ENCODE measurements at regions not wholly inside any gene's neighbourhood (a gene's known extent, or its start where the extent isn't known, plus 50 kb on each side); places are given as distances from the start of the nearest gene placed in this dataset.
A peak's percentile ranks its signal among the peaks of the same experiment; 100 is the strongest.

DNA sequence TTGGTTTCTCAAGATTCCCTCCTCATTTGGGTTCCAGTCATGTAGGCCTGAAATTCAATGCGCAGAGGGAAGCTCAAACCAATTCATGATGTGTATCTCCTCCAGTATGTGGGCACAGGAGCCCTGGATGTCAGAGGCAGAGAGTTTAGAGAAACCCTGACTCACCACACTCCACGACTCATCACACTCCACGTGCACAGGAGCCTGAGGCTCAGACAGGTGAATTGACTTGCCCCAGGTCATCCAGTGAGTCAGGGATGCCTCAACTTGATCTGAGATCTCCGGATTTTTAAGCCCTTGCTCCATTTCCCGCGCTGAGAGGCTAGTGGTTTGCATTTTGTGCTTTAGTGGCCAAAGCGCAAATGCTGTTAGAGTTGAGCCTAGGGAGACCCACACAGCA is 183.9 kb downstream of the HAPSTR1 start:
- no peak overlapping the region for H3K27ac ChIP-seq
- TF ChIP-seq ZFX (IDR thresholded peaks at IDR 0.05), result no peak
- TF ChIP-seq, protein P1, sequence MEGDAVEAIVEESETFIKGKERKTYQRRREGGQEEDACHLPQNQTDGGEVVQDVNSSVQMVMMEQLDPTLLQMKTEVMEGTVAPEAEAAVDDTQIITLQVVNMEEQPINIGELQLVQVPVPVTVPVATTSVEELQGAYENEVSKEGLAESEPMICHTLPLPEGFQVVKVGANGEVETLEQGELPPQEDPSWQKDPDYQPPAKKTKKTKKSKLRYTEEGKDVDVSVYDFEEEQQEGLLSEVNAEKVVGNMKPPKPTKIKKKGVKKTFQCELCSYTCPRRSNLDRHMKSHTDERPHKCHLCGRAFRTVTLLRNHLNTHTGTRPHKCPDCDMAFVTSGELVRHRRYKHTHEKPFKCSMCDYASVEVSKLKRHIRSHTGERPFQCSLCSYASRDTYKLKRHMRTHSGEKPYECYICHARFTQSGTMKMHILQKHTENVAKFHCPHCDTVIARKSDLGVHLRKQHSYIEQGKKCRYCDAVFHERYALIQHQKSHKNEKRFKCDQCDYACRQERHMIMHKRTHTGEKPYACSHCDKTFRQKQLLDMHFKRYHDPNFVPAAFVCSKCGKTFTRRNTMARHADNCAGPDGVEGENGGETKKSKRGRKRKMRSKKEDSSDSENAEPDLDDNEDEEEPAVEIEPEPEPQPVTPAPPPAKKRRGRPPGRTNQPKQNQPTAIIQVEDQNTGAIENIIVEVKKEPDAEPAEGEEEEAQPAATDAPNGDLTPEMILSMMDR (conservative IDR thresholded peaks at IDR 0.05), result no peak

DNA sequence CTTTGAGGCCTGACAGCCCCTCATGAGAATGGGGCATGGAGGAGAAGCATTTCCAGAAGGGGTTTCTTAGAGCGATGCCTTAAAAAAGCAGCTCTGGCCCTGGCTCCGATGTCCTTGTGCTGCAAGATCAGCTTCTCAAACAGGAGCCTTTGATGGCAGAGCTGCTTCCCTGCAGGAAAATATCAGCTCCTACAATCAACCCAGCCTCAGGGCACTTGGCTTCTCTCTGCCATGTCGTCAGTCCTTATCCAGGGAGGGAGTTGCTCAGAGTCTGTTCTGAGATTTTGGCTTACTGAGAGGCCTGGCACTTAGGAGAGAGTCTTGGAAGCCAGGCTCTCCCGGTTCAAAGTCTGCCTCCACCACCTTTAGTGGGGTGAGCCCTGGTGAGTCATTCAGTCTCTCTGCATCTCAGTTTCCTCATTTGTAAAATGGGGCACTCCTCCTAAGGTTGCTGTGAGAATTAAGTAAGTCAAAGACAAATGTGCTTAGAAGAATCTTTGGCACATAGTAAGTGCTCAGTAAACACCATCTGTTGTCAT is 184.4 kb downstream of the HAPSTR1 start:
- H3K27ac ChIP-seq, result no peak overlapping the region
- TF ChIP-seq ZFX (IDR thresholded peaks at IDR 0.05), result no peak
- TF ChIP-seq, protein P1 (conservative IDR thresholded peaks at IDR 0.05), result no peak

DNA sequence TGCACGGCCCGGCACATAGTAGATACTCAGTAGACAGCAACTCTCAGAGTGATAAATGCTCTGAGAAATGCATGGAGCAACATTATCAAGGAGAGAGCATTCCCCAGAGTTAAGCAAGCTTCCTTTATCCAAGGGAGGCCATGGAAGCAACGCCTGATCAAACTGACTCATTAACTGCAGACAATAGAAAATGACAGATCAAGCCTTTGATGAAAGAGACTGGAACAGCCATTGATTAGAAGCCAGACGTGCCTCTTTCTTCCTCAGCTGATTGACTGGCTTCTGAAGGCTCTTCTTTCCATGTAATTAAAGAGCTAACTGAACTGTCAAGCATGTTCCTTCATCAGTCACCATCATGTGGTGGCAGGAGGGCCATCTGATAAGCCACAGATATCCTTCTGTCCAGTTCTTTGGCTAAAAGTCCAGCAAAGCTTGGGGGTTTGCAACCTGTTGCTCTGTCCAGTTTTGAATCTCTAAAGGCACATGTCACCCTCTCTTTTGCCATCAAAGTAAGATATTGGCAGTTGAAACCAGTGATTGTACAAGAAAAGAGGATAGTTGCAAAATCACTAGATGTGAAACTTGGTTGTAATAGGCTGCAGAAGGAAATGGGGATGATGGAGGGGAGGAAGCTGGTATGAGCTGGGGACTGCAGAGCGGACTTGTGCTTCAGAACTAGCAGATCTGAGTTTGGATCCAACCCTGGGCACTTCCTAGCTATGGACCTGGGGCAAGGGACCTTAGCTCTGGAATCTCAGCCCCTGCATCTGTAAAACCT is 188.0 kb downstream of the HAPSTR1 start:
- no peak for TF ChIP-seq ZFX (IDR thresholded peaks at IDR 0.05)
- TF ChIP-seq, protein P1 (conservative IDR thresholded peaks at IDR 0.05), result no peak
- H3K27ac ChIP-seq, result no peak overlapping the region

DNA sequence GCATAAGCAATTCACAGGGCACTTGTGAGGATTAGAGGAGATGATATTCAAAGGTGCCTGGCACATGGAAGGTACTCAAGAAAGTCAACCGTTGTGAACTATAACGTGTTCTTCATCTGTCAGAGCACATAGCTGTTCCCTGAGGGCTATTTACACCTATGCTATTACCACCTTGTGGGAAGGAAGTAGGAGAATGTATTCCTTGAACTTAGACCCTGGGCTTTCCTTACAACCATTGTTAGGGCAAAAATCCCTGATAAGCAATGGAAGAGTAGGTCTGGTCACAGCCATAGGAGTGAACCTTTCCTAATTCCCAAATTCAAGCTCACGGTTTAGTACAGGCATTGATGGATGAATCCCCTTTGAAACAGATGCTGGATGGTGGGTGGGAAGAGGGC is 188.6 kb downstream of the HAPSTR1 start:
- no peak overlapping the region for H3K27ac ChIP-seq
- TF ChIP-seq, protein P1 (conservative IDR thresholded peaks at IDR 0.05), result no peak
- TF ChIP-seq ZFX (IDR thresholded peaks at IDR 0.05), result no peak

DNA sequence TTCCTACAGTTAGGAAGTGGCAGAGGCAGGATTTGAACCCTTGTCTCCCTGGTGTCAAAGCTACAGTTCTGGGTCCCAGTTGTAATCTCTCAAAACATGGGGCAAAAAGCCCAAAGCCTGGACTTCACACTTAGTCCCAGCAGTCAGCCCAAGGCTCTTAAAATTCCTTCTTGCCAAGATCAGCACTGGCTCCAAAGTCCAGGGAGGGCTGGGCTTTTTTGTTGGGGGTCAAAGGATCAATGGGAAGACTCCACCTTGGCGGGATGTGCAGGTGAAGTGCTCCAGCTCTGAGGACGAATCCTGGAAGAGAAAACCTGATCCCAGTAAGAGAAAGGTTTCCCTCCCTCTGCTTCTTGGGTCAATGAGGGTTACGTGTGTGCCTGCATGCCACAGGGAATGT is 195.5 kb downstream of the HAPSTR1 start:
- TF ChIP-seq, protein P1 (conservative IDR thresholded peaks at IDR 0.05), result no peak
- no peak for TF ChIP-seq ZFX (IDR thresholded peaks at IDR 0.05)
- H3K27ac ChIP-seq, result no peak overlapping the region

DNA sequence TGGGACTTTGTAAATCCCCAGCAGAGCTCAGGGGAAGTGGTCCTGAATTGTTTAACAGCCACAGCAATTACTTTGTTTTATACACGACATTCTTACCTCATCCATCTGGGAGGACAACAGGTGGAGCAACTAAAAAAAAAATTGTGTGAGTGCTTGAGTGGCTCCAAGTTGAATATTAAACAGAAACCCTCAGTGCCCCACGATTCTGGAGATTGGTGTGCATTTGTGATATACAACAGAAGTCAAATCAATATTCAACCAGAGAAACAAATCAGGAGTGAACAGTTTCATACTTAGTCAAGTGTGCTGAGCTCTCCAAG is 204.8 kb downstream of the HAPSTR1 start:
- TF ChIP-seq ZFX (IDR thresholded peaks at IDR 0.05), result no peak
- TF ChIP-seq, protein P1 (conservative IDR thresholded peaks at IDR 0.05), result no peak

DNA sequence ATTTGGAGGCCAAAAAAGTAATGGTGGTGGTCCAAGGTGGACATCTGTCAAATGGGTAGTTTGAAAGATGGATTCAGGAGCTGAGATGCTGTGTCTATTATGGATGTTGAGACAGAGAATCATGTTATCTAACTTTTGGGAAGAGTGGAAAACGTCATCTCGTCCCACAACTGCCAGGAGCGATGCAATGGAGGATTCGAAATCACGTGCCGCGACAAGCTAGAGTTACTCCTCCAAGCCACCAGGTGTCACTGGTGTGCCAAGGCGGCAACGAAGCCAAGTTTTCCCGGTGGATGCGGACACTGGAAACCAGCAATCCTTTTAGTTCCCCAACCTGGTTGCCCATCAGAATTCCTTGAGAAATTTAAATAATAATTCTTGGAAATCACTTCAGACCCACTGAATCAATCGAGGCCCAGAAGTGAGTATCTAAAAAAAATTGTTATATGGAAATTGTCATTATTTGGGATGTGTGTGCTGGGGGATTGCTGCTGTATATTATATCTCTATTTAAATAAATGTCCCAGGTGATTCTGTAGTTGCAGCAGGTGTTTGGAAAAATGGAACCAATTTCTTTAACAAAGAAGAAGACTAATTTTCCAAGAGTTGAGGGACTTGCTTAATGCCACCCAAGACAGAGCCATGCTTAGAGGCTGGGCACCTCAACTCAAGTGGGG is 206.1 kb downstream of the HAPSTR1 start:
- no peak overlapping the region for H3K27ac ChIP-seq
- TF ChIP-seq, protein P1 (conservative IDR thresholded peaks at IDR 0.05), result peak; percentile 92
- no peak for TF ChIP-seq ZFX (IDR thresholded peaks at IDR 0.05)

More for the DNA sequence above, 204.8 kb downstream of the HAPSTR1 start:
- H3K27ac ChIP-seq, result no peak overlapping the region

All from C4-2B (cell line).